ENCODE measurements at regions not wholly inside any gene's neighbourhood (a gene's known extent, or its start where the extent isn't known, plus 50 kb on each side); places are given as distances from the start of the nearest gene placed in this dataset.
"Not testable (repeated sequence)": the region's sequence is repeated elsewhere in the genome, so short reads cannot be mapped to it uniquely, and the experiment has no call there.

DNA sequence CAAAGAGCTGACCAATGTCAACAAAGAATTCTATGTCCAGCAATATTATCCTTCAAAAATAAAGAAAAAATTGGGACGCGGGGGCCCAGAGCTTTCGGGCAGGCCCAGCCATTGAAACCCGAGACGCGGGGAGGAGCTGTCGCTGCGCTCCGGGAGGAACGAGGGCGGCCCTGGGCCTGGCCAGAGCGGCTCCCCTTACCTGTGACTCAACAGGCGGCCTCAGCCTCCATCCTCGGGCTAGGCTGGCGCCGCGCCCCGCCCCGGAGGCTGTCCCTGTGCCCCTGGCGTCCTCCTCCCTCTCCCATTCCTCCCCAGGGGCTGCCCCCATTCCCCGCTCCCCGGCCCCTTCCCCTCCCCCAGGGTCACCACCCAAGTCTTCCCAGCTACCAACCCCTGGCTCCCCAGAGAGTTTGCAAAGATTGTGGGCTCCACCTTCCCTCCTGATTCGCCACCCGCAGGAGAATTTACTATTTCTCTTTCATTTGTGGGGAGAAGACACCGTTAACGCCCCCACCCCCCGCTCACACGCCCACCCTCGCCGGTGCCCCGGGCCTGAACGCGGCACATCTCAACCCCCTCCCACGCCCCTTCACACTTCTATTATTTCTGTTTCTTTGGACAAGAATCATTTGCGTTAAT lies 127.9 kb downstream of the ARRDC4 start:
- DNase-seq (ENCODE audit: low spot score), result not testable (repeated sequence)

DNA sequence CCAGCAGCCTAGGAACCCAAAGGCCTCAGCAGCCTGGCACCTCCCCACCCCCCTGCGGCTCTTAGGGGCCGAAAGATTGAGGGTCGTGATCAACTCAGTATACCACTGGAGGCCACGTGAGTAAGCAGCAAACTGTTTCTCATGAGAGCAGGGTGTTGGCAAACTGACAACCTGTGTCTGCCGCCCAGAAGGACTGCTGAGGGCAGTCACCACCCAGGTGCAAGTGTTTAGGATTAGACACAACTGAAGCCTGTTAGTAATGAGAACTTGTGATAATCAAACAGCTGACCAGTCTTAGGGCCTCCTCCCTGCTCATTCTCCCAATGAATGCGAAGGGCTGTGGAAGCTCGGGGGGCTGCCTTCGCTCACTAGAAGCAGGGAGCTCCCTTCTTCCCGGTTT lies 128.8 kb downstream of the ARRDC4 start:
- DNase-seq (ENCODE audit: low spot score), result not testable (repeated sequence)

DNA sequence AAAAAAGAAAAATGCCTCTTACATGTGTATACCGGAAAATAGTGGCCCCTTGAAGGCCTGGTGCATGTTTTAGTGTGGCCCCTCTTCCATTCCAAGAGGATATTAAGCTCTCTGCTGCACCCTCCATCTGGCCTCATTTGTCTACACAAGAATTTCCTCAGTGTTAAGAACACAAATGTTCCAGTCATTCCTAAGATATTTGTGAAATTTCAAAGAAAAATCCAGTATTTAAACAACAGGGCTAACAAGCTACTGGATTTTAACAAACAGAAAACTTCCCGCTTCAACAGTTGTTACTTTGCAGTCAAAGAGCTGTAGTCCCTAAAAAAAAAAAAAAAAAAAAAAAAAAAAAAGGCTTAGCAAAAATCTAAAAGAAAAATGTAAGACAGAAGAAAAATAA lies 137.5 kb downstream of the ARRDC4 start:
- DNase-seq (ENCODE audit: low spot score), result not testable (repeated sequence)

DNA sequence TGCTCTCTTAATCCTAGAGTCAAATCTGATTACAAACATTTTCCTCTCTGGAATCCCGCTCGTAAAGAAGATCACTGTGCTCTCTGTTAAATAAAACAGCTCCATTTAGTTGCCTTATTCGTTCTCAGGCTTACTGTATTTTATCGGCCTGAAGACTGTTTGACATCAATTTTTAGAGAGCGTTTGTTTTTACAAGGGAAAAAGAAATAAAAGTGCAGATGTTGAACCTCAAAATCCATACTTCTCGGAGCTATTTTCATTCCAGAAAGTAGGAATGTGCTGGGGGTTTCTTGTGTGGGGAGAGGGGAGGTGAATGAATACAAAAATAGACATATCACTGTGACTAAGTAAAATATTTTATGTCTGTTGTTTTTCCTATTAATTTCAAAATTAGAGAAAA lies 140.1 kb downstream of the ARRDC4 start:
- not testable (repeated sequence) for DNase-seq (ENCODE audit: low spot score)

DNA sequence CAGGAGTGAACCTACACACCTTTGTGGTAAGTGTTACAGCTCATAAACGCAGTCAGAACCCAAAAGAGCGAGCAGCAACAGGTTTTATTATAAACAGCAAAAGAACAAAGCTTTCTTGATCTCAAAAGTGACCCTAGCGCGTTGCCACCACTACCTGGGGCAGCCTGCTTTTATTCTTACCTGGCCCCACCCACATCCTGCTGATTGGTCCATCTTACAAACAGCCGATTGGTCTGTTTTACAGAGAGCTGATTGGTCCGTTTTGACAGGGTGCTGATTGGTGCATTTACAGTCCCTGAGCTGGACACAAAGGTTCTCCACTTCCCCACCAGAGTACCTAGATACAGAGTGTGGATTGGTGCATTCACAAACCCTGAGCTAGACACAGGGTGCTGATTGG lies 143.1 kb downstream of the ARRDC4 start:
- no peak for DNase-seq (ENCODE audit: low spot score)

DNA sequence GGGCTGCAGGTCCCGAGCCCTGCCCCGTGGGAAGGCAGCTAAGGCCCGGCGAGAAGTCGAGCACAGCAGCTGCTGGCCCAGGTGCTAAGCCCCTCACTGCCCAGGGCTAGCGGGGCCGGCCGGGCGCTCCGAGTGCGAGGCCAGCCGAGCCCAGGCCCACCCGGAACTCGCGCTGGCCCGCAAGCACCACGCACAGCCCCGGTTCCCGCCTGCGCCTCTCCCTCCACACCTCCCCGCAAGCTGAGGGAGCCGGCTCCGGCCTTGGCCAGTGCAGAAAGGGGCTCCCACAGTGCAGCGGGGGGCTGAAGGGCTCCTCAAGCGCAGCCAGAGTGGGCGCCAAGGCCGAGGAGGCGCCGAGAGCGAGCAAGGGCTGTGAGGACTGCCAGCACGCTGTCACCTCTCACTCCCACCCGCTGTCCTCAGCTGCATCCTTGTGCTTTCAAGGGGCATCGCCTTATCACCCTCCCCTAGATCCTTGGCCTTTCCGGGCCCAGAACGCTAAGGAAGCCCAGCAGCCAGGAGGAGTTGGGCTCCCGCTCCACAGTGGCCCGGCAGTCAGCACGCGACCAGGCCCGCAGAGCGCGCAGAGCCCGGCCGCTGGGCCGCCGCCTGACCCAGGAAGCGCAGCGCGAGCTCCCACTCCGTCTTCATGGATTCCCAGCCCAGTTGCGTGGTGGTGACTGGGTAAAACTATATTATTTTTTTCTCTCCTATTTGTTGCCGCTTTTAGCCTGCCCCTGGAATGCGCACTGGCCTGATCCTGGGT lies 144.1 kb downstream of the ARRDC4 start:
- DNase-seq (ENCODE audit: low spot score), result not testable (repeated sequence)

DNA sequence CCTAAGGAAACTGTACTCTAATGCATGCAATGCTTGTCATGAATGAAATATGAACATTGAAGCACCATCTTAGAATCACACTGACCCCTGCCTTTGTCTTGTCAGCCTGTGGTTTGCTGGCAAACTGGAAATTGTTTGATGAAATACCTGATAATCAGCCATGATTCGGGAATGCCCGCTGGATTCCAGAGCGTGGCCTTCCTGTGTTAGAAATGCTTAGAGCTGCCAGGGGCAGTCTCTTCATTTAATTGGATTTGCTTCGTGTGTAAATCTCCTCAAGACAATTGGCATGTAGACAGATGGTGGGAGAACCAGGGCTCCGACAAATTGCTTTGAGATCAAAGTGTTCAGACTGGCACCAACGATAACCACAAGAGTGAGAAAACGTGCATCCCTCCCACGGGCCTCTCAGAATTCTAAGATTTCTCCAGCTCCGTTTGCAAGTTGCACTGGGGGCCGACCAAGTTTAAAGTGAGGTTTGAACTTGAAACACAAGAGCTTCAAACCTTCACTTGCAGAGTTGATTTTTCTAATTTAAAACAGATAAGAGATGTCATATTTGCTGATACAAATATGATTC lies 146.2 kb downstream of the ARRDC4 start:
- DNase-seq (ENCODE audit: low spot score), result not testable (repeated sequence)

DNA sequence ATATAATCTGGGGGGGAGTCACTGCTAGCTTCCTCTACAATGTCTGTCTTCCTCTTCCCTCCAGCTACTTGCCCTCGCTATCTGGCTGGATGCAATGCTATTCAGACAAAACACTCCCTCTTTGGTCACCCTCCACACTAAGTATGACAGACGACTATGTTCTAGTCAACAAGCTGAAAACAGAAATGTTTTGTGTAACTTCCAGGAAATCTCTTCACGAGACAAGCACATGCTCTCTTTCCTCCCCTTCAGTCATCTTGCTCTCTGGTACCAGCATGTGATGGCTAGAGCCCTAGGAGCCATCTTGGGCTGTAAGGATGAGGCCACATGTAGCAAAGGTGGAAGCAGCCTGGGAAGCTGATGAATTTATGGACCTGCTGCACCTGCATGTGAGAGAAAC lies 151.3 kb downstream of the ARRDC4 start:
- no peak for DNase-seq (ENCODE audit: low spot score)

DNA sequence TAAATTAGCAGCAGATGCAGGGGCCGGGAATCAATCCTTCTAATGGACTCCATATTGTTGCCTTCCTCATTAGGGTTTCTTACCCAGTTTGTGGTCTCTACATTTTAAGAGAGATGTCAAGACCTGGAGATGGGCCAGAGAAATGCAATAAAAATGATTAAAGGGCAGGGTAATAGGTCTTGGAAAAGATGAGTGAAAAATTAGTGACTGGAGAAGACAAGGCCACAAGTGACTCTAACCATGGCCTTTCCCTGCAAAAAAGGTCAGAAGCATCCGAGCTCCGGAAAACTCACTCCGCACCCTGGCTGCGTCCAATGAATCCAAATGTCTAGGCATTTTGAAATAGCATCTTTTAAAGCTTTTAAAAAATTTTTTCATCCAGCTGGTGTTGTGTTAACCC lies 152.8 kb downstream of the ARRDC4 start:
- no peak for DNase-seq (ENCODE audit: low spot score)

DNA sequence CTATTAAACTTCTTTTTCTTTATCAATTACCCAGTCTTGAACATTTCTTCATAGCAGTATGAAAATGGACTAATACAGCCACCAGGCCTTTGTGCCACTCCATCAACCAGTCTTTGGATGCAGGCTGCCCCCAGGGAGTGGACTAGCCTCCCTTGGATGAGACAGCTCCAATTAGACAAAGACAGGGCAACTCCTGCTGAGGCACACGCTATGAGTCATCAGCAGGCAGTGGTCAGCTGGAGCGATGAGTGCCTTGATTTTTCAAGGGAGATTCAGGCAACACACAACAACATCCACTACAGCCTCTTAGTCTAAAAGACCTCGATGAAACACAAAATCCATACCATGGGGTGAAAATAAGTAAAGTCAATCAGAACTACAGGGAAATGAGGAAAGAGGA lies 160.1 kb downstream of the ARRDC4 start:
- DNase-seq (ENCODE audit: low spot score), result no peak

DNA sequence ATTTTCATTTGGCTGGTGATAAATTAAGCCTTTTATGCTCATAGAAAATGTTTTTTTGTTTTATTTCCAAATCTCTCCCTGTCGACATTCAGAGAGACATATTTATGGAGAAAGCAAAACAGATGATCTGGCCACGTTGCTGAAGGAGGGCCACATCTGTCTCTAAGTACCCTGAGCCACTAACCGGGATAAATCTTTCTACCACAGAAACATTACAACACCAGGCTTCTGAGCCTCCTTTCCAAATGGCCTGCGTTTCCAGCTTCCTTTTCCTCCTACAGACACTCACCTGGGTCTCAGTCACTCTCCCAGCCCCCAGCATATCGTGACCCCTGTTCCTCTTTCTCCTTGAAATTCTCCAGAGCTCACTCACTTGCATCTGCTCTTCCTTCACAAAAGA lies 161.0 kb downstream of the ARRDC4 start:
- no peak for DNase-seq (ENCODE audit: low spot score)

DNA sequence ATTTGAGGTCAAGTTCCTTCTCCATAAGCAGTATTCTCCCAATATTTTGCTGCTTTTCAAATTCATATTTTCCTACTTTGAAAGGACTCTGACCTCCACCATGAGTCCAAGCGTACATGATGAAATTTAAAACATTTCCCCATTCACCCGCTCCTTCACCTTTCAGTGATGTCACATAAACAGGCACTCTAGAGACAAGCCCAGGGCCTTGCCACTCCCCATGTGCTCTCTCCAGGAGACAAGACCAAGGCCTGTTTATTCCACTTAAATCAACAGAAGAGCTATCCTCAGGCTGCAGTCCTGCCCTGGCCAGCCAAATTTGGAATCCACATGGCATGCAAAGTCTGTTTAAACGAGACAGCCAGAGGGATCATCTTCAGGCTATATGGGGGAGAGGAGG lies 161.5 kb downstream of the ARRDC4 start:
- no peak for DNase-seq (ENCODE audit: low spot score)

DNA sequence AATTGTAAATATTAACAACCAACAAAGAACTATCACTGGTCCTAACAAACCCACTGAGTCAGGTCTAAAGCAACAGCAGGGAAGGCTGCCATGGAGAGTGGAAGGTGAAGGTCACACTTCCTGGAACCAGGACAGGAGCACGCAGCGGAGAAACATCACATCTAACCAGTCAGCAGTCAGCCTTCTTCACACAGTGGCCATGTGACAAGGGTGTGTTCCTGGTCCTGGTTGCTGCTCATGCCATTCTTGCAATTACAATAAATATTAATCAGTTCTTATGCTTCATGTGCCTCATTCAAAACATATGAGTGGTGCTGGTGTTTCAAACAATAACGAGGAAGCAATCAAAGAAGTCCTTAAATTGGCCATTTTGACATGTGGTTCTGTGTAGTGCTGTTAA lies 162.8 kb downstream of the ARRDC4 start:
- DNase-seq (ENCODE audit: low spot score), result no peak

DNA sequence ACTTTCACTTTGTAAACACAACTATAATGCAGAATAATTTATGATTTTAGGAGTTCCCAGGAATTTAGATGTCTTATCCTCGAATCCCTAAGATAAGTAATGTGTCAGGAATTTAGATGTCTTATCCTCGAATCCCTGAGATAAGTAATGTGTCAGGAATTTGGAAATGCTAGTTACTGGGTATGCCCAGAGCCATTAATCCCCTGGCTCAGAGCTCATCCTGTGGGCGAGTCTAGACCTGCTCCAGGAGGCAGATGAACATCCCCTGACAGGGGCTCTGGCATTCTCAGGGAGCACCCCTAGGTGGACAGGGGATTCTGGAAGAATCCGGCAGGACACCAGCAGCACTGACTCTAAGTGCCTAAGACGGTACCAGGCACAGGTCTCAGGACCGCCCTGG lies 163.3 kb downstream of the ARRDC4 start:
- no peak for DNase-seq (ENCODE audit: low spot score)

DNA sequence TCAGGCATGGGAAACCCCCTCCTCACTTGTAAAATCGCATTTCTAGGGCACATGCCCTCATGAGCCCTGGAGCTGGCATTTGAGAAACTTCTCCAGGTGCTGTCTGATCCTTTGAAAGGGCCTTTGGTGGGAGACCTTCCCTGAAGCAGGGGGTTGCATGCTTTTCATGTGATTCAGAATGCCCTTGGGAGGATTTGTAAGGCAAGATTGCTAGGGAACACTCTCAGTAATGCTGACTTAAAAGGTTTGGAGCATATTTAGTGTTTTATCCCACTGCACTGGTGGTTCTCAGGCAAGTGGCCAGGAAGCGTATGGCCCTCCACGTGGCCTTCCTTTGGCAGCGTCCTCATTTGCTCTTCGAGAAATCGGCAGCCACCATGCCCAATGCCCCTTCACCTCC lies 164.1 kb downstream of the ARRDC4 start:
- no peak for DNase-seq (ENCODE audit: low spot score)

DNA sequence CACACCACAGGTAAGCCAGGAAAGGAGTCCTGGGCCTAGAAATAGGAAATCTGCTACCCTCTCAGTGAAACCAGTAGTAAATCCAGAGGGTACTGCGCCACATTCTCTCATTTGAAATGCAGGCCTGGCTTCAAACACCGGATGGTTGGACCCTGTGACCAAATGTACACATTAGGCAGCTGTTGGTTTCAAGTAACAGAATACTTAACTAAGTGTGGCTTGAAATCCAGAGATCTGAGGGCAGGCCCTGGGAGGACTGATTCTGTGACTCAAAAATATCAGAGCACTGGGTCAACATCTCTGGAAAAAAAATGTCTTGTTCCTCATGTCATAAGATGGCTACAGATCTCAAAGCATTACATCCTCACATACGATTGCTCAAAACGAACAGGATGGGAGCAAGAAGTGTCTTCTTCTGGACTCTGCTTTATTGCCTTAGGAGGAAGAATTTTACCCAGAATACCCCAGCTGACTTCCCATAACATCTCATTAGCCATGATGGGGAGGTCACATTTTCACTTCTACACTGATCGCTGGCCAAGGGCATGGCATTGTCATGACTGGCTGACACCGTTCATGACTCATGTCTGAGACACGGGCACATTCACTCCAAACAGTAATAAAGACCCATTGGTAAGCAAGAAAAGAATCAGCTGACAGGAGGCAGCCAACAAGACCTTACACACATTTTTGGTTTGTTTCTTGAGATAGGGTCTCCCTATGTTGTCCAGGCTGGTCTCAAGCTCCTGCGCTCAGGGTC lies 166.0 kb downstream of the ARRDC4 start:
- no peak for DNase-seq (ENCODE audit: low spot score)

DNA sequence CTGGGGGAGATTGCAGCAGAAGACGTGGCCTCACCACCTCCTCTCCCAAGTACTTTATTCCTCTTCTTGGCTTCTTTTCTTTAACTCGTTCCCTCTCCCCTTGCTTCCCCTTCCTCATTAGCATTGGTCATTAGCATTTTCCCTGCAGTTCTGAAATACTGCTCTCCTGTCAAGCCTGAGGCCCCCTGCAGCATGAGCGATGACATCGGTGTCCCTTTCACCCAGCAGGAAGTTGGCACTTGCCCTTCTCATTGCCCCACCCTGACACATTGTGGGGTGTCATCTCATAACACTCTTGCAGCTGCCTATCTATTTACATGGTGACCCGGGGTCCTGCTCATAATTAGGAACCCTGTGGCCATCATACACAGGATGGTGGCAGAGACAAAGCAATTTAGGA lies 167.1 kb downstream of the ARRDC4 start:
- no peak for DNase-seq (ENCODE audit: low spot score)

DNA sequence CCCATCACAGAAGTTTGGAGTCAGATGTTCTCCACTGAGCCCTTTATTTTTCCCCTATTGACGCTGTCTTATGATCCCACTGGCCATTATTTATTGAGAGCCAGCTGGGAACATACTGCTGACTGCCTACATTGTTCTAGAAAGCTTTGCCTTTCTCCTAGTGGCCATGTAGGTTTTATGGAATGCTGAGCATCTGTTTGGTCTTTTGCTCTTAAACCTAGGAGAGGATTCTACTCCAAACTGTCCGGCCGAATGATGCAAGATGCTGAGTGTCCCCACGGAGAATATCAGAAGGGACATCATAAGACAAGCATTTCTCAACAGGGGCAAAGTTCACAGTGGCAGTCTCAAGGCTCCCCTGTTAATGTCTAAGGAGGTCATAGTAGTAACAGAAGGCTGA lies 171.4 kb downstream of the ARRDC4 start:
- DNase-seq (ENCODE audit: low spot score), result no peak

DNA sequence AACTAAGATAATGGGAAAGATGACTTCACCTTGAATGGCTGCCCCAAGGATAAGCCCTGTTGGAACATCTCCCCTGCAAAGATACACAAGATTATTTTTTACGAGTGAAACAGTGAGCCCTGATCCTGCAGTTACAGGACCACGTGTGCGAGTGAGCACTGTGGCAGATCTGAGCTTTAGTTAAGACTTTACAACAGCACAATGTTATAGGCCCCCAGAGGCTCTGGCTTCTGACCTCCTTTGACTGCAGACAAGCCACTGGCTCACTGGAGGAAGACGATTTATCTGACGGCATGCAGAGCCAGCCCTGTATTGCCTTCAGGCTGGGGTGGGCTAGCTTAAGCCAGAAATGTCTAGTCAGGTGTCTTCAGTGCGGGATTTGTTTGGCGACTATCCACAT lies 174.4 kb downstream of the ARRDC4 start:
- DNase-seq (ENCODE audit: low spot score), result no peak

DNA sequence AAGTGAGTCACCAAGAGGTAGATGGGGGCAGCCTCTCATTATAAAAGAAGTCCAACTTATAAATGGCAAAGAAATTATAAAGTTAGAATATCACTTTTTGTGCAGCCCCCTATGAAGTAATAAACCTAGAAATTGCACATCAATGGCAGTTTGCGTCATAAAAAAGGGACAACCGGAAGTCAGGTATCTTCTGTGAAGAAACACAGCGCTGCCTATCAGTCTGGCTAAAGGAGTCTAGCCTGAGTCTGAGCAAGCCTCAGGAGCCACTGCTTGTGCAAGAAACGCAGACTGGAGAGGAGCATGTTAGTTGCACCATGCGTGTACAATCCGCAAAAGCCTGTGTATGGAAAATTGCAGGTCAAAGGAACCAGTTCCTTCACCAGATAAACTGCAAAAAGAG lies 178.4 kb downstream of the ARRDC4 start:
- DNase-seq (ENCODE audit: low spot score), result no peak

DNA sequence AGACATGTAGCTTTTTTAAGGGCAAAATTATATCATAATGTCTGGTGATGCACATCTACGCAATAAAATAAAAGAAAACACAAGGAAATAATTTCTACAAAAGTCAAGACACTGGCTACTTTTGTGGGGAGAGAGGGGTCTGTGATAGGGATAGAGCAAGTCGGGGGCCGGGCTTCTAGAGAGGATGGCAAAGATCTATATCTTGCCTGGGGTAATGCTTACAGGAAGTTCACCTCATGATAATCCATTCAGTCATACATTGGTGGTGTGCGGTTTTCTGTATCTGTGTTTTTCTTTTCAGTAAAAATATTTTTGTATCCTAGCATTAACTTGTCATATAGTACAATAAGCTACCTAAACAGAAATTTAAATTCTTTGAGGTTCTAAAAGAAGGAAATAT lies 178.8 kb downstream of the ARRDC4 start:
- DNase-seq (ENCODE audit: low spot score), result no peak

DNA sequence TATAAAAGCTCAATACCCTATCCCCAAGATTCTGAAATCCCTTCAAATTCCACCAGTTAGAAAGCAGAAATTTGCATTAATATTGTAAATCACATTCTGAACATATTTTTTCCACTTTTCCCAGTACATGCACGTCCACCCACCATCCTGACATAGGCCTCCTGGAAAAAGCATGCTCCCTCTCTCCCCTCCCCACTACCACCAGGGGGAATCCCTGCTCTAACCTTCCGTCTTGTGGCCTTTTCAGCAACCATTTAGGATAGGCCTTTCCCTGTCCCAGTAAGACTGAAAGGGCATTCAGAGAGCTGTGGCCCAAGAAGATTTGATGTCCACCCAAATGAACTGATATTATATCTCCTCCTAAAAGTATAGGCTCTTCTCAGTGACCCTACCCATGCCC lies 182.1 kb downstream of the ARRDC4 start:
- DNase-seq (ENCODE audit: low spot score), result no peak

DNA sequence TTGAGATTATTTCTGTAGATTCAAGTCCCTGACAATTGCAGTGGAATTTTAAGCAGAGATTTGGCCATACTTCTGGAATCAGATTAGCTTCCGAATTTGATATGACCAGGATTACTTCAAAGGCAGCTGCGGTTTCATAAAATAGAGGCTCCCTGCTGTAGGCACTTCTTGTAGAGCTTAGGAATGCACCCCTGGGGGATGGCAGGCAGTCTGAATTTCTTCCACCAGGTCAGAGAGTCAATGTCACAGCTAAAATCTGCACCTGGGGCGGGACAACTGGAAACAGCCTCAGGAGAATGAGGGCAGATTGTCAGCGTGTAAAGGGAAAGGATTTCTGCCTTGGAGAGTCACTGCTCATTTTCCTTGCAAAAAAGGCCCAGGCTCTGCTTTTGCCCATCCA lies 182.6 kb downstream of the ARRDC4 start:
- DNase-seq (ENCODE audit: low spot score), result no peak

Data from globus pallidus (tissue), 1 donor.